ENCODE measurements at regions not wholly inside any gene's neighbourhood (a gene's known extent, or its start where the extent isn't known, plus 50 kb on each side); places are given as distances from the start of the nearest gene placed in this dataset.

GRCh38 chr14:28102001-28102400, 664.6 kb upstream of the FOXG1 start:
- in situ Hi-C loops (cut with MboI; ENCODE audit: low pct_unique_long_range_greater_than_20kb, low sequenced_read_pairs, unreplicated experiment), result no loop called here
- DNase-seq (ENCODE audit: low spot score), result no peak
- TF ChIP-seq CTCF (IDR thresholded peaks at IDR 0.05; ENCODE audit: extremely low read depth, insufficient read depth, missing control alignments), result no peak

GRCh38 chr14:28102814-28103213, 663.8 kb upstream of the FOXG1 start:
- TF ChIP-seq CTCF (IDR thresholded peaks at IDR 0.05; ENCODE audit: extremely low read depth, insufficient read depth, missing control alignments), result no peak
- in situ Hi-C loops (cut with MboI; ENCODE audit: low pct_unique_long_range_greater_than_20kb, low sequenced_read_pairs, unreplicated experiment), result no loop called here

GRCh38 chr14:28113311-28113710, 653.3 kb upstream of the FOXG1 start:
- DNase-seq (ENCODE audit: low spot score), result no peak
- in situ Hi-C loops (cut with MboI; ENCODE audit: low pct_unique_long_range_greater_than_20kb, low sequenced_read_pairs, unreplicated experiment), result no loop called here
- TF ChIP-seq CTCF (IDR thresholded peaks at IDR 0.05; ENCODE audit: extremely low read depth, insufficient read depth, missing control alignments), result no peak

More at GRCh38 chr14:28102814-28103213, 663.8 kb upstream of the FOXG1 start:
- no peak for DNase-seq (ENCODE audit: low spot score)

GRCh38 chr14:28116716-28117115, 649.9 kb upstream of the FOXG1 start:
- no peak for TF ChIP-seq CTCF (IDR thresholded peaks at IDR 0.05; ENCODE audit: extremely low read depth, insufficient read depth, missing control alignments)
- in situ Hi-C loops (cut with MboI; ENCODE audit: low pct_unique_long_range_greater_than_20kb, low sequenced_read_pairs, unreplicated experiment), result no loop called here
- DNase-seq (ENCODE audit: low spot score), result no peak

- in situ Hi-C loops (cut with MboI; ENCODE audit: low pct_unique_long_range_greater_than_20kb, low sequenced_read_pairs, unreplicated experiment), result no loop called here
- DNase-seq (ENCODE audit: low spot score), result no peak
- TF ChIP-seq CTCF (IDR thresholded peaks at IDR 0.05; ENCODE audit: extremely low read depth, insufficient read depth, missing control alignments), result no peak
These were observed 646.7 kb upstream of the FOXG1 start for GRCh38 chr14:28119849-28120248.

- TF ChIP-seq CTCF (IDR thresholded peaks at IDR 0.05; ENCODE audit: extremely low read depth, insufficient read depth, missing control alignments), result no peak
- in situ Hi-C loops (cut with MboI; ENCODE audit: low pct_unique_long_range_greater_than_20kb, low sequenced_read_pairs, unreplicated experiment), result no loop called here
- DNase-seq (ENCODE audit: low spot score), result no peak
These were observed 646.2 kb upstream of the FOXG1 start for GRCh38 chr14:28120391-28120790.
